Retina (tissue), 1 donor: ENCODE measurements at regions not wholly inside any gene's neighbourhood (a gene's known extent, or its start where the extent isn't known, plus 50 kb on each side); places are given as distances from the start of the nearest gene placed in this dataset.

Source experiments
- DNase-seq: peaks from one replicate; pipeline ENCODE4 v3.0.0-alpha.2; 2016

DNA sequence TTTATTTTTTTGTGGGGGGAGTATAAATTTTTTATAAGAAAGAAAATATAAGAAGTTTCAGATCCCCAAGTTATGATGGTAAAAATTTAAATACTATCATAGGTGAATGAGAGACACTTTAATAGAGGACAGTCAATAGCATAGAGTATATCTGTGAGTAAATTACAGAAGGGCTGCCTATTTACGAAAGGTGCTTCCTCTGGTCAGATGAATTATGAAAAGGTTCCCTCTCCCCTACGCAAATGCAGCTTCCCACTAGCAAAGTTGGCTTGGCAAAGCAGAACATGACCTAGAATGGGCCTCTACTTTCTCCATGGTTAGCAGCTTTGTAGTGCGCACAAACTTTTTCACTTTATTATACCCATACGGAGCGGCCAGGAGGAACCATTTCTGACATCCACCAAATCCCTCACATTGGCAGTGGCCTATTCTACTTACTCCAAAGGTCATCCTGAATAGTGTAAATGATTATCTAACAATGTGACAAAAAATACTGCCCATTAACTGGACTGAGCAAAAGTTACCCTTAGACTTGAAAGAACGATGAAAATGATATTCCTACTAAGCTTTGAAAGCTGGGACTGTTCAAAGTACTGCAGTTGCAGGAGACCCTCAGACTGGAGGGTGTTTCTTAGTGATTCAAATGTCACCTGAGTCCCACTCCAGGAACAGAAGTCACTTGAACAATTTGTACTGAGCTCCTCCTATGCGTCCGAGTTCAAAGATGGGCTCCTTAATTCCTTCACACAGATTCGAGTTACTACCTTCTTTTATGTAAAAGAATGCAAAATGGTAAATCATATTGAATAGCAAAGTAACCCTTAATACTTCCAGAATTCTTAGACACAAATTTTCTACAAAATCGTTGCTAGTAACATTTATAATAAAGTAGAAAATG is 148.5 kb downstream of the NOL4 start:
- DNase-seq = no peak

DNA sequence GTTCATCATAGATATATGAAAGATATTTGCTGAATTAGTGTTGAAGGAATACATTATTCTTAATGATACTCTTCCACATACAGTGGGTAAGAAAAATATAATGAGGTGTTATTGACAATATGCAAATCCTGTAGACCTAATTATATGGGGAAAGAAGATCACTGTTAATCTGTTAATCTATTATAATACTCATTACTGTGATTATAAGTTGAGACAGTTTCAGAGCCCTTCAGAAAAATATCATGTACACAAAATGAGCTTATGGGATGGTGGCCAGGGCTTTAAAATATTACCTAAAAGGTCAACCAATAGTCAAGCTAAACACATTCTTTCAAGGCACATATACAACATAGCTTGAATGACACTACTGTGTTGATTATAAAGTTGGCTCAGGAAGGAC is 163.5 kb downstream of the NOL4 start:
- DNase-seq = no peak

DNA sequence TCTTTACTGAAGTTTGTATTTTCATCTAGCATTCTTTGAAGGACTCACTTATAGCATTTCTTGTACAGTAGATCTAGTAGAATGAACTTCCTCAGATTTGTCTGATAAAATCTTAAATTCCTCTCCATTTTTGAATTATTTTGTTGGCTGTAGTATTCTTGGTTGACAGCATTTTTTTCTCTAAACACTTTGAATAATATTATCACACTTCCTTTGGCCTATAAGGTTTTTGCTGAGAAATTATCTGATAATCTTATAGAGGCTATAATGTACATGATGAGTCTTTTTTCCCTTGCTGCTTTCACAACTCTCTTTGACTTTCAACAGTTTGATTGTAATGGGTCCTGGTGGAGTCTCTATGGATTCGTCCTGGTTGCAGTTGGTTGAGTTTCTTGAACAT is 169.5 kb downstream of the NOL4 start:
- DNase-seq = no peak

DNA sequence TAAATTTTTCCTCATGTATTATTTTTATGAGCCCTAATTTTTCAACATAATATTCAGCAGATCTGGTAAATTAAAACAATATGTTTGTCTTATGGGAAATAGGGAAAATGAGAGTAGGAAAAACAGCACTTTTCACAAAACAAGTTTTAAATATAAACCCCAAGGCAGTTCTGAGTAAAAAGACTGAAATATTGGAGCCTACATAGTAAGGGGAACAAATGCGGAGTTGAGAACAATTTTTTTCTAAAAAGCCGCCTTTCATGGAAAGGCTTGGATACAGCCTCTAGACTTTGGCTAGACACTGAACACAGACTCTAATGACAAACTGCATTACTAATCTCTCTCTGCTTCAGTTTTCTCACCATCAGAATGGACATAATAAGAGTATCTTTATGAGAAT is 174.1 kb downstream of the NOL4 start:
- DNase-seq = no peak

DNA sequence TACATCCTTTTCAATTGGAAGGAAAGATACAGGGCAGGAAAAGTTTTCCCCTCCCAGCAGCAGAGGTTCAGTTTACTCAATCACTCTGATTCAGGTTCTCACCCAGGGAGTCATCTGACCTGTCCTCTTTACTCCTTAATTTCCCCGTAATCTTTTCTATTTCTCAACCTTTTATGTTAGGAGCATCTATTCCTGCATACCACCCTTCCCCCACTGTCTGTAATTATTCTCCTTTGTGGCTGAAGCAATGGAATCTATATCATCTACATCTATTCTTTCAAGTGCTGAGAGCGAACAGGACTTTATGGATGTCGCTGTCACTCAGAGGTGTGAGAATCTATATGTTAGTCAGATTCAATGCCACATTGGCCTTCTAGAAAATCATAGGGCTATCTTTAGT is 175.2 kb downstream of the NOL4 start:
- DNase-seq = peak; percentile 7

DNA sequence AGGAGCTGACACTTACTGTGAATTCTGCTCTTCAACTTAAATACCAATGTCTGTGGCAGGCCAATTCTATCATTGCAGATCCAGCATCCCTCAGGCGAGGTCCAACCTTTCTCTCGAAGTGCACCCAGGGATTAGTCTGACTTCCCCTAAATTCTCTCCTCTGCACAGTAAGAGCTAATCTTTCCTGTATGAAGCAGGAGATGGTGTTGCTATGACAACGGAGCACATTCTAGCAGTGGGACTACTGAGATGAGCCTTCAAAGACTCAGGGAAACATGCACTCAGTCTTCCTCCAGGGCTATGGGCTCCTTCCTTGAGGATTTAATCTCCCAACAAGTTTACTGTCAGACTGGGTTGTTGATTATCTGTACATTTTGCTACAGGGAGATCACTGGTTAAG is 176.3 kb downstream of the NOL4 start:
- DNase-seq = peak; percentile 34

DNA sequence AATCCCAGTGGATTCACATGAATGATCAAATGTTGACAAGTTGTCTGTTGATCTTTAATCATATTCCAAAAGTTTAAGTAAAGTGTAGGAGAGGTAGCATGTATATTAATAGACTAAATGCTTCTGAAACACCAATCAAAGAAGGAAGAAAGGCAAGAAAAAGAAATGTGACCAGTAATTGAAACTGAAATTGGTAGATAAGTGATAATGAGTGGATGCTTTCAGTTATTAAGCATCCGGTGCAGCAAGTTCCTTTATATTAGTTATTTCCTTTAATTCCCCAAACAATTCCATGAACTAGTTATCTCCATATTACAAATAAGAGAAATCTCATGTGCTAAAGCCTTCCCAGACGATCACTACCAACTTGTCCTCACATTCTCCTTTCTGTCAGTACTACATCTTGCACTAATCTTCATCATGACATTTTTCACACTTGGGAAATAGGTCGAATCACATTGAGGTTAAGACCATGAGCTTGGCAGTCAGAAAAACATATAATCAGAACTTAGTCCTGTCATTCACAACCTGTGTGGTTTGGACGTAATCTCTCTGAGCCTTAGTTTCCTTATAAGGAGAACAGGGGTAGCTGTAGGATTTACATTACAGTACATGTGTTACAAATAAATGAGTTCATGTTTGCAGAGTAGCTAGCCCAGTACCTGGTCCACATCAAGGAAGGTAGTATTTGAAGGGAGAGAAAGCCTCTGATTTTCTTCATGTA is 182.1 kb downstream of the NOL4 start:
- no peak for DNase-seq

DNA sequence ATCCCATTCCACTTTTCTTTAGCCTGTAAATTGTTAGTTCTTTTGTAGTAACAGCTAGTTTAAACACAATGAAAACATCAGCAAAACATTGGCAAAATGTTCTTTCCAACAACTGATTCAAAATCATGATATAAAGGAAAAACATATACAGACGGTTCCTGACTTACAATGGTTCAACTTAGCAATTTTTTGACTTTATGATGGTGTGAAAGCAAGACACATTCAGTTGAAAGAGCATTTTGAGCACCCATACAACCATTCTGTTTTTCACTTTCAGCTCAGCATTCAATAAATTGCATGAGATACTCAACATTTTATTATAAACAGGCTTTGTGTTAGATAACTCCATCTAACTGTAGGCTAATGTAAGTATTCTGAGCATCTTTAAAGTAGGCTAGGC is 185.1 kb downstream of the NOL4 start:
- no peak for DNase-seq

DNA sequence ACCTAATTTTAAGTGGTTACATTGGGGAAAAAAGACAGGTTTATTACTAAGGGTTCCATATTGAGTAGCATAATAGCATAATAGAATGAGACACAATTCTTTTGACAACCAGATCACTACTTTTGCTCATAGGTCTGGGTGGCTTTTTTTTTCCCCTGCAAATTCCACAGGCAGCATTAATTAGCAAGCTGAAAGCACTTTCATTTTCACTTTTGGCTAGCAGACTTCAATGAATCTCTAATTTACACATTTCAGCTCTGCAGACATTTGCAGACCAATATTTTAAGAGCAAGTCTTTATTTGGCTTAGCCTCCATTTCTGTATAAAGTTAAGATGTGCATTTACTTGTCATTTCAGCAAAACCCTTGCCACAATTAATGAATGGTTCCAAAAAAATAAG is 185.5 kb downstream of the NOL4 start:
- no peak for DNase-seq

DNA sequence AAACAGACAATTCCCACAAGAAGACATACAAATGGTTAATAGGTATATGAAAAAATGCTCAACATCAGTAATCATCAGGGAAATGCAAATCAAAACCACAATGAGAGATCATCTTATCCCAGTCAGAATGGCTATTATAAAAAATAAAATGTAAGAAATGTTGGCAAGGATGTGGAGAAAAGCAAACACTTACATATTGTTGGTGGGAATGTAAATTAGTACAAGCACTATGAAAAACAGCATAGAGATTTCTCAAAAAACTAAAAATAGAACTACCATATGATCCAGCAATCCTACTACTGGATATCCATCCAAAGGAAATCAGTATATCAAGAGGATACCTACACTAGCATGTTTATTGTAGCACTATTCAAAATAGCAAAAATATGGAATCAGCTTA is 186.6 kb downstream of the NOL4 start:
- DNase-seq = no peak

DNA sequence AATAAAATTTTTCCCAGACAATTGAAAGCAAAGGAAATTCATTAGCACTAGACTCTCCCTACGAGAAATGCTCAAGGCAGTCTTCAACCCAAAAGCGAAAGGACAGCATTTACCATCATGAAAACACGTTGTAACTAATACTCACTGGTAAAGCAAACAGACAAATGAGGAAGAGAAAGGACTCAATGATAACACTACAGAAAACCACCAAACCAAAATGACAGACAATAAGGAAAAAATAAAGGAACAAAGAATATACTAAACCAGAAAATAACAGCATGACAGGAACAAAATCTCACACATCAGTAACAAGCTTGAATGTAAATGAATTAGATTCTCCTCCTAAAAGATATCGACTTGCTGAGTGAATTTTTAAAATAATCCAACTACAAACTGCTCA is 190.7 kb downstream of the NOL4 start:
- DNase-seq = no peak

DNA sequence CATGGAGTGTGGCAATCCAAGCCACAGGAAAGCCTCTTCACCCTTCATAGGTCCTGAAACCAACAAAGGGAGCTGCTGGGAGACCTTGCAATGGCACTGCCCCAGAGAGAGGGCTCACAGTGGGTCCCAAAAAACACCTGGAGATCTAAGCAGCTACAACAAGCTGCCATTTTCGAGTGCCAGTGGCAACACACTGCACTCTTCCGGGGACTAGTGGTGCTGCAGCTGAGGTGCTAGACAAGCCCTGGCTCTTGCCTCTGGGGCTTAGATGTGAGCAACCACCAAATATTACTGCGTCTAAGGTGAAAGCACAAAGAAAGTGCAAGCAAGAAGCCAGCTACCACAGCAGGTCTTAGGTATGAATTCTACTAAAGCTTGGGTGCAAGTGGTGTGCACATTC is 192.9 kb downstream of the NOL4 start:
- no peak for DNase-seq

DNA sequence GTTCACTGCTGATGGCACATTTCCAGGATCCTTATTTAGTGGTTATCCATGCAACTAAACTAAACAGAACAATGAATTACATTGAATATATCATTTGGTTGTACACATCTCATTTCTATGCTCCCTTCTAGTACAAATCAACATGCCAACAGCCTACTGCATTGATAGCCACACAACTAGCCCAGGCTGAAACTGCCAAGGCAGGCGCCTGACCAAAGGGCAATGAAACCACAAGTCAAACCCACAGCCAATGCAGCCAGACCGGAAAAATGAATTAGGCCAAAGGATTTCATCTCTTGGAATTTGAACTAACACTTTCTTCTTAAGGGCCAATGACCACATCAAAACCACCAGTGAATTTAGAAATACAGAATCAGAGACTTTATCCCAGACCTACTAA is 196.4 kb downstream of the NOL4 start:
- DNase-seq = no peak

DNA sequence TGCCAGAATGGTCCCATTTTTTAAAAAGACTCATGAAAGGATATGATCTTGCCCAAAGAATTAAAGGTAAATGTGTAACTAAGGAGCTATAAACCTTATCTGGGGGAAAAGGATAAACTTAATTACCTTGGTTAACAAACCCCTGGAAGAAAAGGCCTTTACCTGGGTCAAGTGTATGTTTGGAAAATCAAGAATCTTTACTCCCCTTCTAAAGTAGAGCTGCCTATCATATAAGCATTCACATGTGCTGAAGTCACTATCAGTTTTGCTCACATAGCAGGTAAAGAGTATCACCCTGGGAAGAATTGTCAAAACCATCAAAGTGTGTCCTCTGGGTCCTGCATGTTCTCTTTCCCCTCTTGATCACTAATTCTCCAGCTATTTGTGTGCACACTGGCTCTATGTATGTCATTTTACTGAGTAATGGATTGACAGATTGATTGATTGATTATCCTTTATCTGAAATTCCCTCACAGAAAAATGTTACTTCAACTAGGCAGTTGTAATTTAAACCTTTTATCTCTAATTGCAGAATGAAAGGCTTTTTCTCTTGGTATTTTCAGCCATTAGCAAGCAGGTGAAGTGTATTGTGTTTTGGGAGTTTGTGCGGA is 199.4 kb downstream of the NOL4 start:
- DNase-seq = no peak

DNA sequence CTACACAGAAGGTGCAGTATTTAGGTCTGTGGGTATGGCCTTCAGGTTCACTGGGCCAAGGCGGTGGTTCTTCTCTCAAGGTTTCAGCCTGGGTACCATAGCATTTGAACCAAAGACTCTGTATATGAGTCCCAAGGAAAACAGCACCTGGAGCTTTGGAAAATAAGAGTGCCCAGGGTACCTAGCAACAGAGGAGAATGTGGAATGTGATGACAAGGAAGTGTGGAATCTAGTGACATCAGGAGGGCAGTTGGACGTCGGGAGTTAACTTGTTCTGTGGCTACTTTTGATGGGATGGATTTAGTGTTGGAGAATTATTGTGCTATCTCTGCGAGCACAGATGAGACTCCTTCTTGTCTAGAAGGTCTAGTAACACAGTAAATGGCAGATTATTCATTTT is 201.2 kb downstream of the NOL4 start:
- DNase-seq = no peak

DNA sequence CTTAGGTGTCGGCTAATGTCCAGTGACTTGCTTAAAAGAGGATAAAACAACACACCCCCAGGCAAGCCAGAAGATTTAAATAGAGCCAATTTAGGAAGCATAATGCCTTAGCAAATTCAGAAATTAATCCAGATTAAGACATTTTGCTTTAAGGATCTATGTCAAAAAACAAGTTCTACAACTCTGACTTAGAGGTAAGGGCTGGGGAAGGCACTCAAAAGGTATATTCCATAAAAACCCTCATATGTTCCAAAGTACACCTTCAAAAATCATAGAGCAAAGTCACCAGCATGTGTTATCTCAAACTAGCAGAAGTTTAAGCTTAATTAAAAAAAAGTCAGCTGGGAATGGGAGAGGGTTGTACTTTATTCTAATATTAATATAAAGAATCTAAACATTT is 206.4 kb downstream of the NOL4 start:
- no peak for DNase-seq

DNA sequence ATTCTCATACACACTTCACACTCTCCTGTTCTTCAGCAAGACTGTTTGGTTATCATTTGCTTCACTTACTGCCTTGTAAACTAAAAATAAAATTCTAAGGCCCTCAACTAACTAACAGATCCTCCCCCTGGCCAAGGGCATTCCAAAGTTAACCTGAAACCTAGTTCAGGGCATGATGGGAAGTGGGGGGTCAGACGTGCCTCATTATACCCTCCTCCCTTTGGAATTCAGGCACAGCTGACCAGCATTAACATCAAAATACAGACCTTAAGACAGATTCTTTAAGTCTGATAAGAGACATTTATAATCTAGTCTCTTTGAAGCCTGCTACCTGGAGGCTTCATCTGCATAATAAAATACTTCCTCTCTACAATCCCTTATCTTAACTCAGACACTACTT is 221.0 kb downstream of the NOL4 start:
- no peak for DNase-seq

DNA sequence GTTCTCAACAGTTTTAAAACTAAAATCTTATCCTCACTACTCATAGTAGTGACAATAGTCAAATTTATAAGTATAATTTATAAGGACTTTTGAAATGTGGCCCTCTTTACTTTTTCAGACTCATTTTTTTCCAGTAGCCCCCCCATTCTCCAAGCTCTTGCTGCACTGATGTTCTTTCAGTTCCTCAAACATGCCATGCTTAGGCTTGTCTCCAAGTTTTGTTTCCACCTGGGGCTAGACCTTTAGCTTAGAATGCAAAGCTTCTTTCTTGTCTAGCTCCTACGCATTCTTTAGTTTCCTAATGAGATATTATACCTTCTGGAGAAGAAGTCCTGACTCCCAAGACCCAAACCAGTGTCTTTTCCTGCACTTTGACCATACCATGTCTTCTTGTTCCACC is 222.6 kb downstream of the NOL4 start:
- DNase-seq = no peak

DNA sequence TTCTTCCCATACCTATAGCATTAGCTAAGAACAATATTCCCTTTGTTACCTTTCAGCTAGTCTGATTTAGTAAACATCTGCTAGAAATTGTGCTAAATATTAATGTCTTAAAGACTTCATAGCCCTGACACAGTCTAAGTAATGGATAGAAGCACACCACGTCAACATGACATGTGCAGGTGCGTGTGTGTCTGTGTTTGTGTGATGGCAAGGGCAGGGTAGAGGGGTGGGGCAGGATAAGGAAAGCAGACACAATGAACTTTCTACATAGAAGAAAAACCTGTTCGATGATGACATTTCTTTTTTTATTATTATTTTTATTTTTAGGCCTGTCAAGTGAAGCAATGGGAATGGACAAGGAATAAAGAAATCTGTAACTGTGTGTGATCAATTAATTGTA is 223.3 kb downstream of the NOL4 start:
- no peak for DNase-seq

DNA sequence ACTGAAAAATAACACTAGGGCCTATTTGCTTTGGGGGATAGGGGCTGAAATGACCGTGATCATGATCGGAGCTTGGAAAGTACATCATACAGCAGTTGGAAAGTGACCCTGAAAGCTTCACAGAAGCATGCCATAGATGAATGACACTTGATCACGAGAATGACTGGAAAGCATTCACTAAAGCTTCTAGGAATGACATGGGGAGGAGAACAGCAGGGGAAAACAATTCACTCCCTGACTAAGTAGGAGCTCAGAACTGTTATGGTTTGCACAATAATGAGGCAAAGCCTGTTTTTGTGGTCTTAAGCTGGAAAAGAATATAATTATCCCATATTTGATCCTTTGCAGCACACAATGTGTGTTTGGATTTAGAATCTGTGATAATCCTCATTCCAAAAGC is 237.5 kb downstream of the NOL4 start:
- DNase-seq = peak; percentile 6

DNA sequence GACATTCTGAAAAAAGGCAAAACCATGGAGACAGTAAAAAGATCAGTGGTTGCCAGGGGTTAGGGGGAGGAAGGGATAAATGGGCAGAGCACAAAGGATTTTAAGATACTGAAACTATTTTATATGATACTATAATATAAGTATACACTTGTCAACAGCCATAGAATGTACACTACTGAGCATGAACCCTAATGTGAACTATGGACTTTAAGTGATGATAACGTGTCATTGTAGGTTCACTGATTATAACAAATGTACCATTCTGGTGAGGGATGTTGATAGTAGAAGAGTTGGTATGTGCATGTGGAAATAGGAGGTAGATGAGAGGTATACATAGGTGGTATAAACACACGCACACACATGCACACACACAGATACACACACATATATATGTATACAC is 241.6 kb downstream of the NOL4 start:
- no peak for DNase-seq

DNA sequence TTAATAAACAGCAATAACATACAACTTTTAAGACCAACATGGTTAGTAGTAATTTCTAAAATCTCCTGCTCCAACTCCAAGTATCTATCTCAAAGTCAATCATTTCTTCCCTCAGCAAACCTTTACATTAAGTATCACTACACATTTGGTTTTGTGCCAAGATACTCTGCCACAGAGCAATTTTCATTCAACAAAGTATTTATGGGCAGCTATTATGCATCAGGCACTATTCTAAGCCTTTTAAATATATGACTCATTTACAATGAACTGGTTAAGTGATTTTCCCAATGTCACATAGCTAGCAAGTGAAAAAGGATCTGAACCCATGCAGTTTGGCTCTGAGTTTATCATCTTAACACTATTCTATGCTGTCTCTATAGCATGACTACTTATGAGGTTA is 264.3 kb downstream of the NOL4 start:
- DNase-seq = no peak

DNA sequence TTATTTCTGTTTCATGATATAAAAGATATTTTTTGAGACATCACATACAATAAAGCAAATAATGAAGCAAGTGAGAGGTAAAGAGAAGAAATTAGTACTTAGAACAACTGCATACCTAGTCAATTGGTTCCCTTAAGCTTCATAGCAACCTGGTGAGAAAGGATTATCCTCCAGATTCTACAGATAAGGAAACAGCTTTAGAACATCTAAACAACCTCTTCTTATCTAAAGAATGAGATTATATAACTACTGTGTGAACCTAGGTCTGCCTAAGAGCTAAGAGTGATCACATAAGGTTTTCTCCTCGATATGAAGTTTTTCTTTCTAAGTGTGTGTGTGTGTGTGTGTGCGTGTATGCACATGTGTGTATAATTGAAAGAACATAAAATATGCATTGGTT is 265.1 kb downstream of the NOL4 start:
- no peak for DNase-seq

DNA sequence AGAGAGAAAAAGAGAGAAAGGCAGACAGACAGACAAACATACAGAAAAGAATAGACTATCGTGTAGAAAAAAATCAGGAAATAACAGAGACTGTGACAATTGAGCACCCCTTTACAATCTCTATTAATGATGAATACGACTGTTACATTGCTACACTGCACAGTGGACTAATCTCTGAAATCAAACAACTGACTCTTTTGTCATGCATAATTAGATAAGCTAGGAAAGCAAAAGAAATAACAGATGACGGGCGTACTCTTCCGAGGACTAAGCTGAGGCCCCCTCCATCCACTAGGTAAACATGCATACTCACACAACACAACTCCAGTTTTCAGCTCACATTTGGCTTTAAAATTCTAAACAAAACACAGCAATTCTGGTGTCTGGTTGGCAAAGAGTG is 267.0 kb downstream of the NOL4 start:
- DNase-seq = no peak
